GM21528 (cell line): ENCODE measurements at regions not wholly inside any gene's neighbourhood (a gene's known extent, or its start where the extent isn't known, plus 50 kb on each side); places are given as distances from the start of the nearest gene placed in this dataset.
A peak's percentile ranks its signal among the peaks of the same experiment; 100 is the strongest.
"Not testable (repeated sequence)": the region's sequence is repeated elsewhere in the genome, so short reads cannot be mapped to it uniquely, and the experiment has no call there.

Source experiments
- ATAC-seq: cut with Tn5 transposase; IDR thresholded peaks from one replicate; pipeline ENCODE4 v1.9.1; 2021; ENCODE audit warnings: mild to moderate bottlenecking, moderate library complexity; ENCODE audit not compliant: unreplicated experiment, low FRiP score

- no peak for ATAC-seq
Measured at GRCh38 chr6:69494595-69494994, 302.2 kb downstream of the LMBRD1 start.

- peak; percentile 75 for ATAC-seq
Measured at GRCh38 chr6:69489970-69490369, 306.8 kb downstream of the LMBRD1 start.

GRCh38 chr6:69487688-69488087 is 309.1 kb downstream of the LMBRD1 start:
- ATAC-seq, result no peak

- ATAC-seq, result no peak
Measured at GRCh38 chr6:69466979-69467570, 329.7 kb downstream of the LMBRD1 start.

GRCh38 chr6:69465866-69466265 is 330.9 kb downstream of the LMBRD1 start:
- ATAC-seq, result no peak

- no peak for ATAC-seq
Measured at GRCh38 chr6:69456086-69456485, 340.7 kb downstream of the LMBRD1 start.

GRCh38 chr6:69454619-69455018 is 342.2 kb downstream of the LMBRD1 start:
- not testable (repeated sequence) for ATAC-seq

- ATAC-seq, result not testable (repeated sequence)
Measured at GRCh38 chr6:69450493-69450892, 346.3 kb downstream of the LMBRD1 start.

- no peak for ATAC-seq
Measured at GRCh38 chr6:69449887-69450286, 346.9 kb downstream of the LMBRD1 start.
